Kidney (tissue), 13 donors: ENCODE measurements at regions not wholly inside any gene's neighbourhood (a gene's known extent, or its start where the extent isn't known, plus 50 kb on each side); places are given as distances from the start of the nearest gene placed in this dataset.

Source experiments
- DNase-seq, 5 donors: peaks; one replicate each; pipeline ENCODE4 v3.0.0-alpha.2; 2013 to 2020
- FAIRE-seq: peaks from 2 replicates; lab custom pipeline; 2012; peaks lifted over from hg19 to GRCh38; lab: Jason Lieb, UNC
- H3K27ac ChIP-seq, 2 donors: one replicate each; pipeline ENCODE4 v1.7.0; 2013; ENCODE audit warnings: low read depth in 2 of 2, low read length in 2 of 2, inconsistent platforms in 1 of 2
- H3K27me3 ChIP-seq: one replicate; pipeline ENCODE4 v1.7.1; 2013; ENCODE audit warnings: low read length, inconsistent platforms; ENCODE audit not compliant: control insufficient read depth, insufficient read depth
- H3K36me3 ChIP-seq, 3 donors: one replicate each; pipeline versions ENCODE4 v1.7.0 to v1.7.1; 2013; ENCODE audit warnings: low read length in 3 of 3, control low read depth in 1 of 3, inconsistent platforms in 1 of 3; ENCODE audit not compliant: insufficient read depth in 3 of 3, control insufficient read depth in 2 of 3
- H3K4me1 ChIP-seq, 3 donors: one replicate each; pipeline versions ENCODE4 v1.7.0 to v1.7.1; 2013; ENCODE audit warnings: low read length in 3 of 3, inconsistent platforms in 1 of 3, low read depth in 1 of 3; ENCODE audit not compliant: control insufficient read depth in 2 of 3, insufficient read depth in 2 of 3
- H3K4me3 ChIP-seq, 3 donors: one replicate each; pipeline versions ENCODE4 v1.7.0 to v1.8.1; 2013; ENCODE audit warnings: low read length in 3 of 3, control low read depth in 1 of 3, inconsistent platforms in 1 of 3
- H3K9ac ChIP-seq, 3 donors: one replicate each; pipeline versions ENCODE4 v1.7.0 to v1.7.1; 2013; ENCODE audit warnings: low read length in 3 of 3, control low read depth in 1 of 3, inconsistent platforms in 1 of 3
- H3K9me3 ChIP-seq, 3 donors: one replicate each; pipeline versions ENCODE4 v1.7.0 to v1.7.1; 2013; ENCODE audit warnings: low read length in 3 of 3, control low read depth in 1 of 3, inconsistent platforms in 1 of 3; ENCODE audit not compliant: control insufficient read depth in 2 of 3, insufficient read depth in 1 of 3
- CTCF ChIP-seq: IDR thresholded peaks from 3 replicates; pipeline ENCODE4 v1.5.1; 2012; ENCODE audit warnings: mild to moderate bottlenecking, moderate library complexity, borderline replicate concordance; ENCODE audit not compliant: insufficient read depth; ENCODE audit errors: extremely low read depth
- intact Hi-C: fragments of 100-400 bp; cut with DNase I; formaldehyde crosslinking; loops from one replicate; pipeline ENCODE4 v1.11.1; 2022
- donor health status: control.
- donor health status: control.
- donor health status: control.
- donor health status: control.
- donor health status: control.
- donor health status: DM: yes; HTN: yes; CAD: no.
- donor health status: Normal renal cell carcinoma (clear cell type).

GRCh38 chr22:49233507-49234100, 594.1 kb downstream of the BRD1 start:
- Histone ChIP-seq H3K9me3 (no peaks in the 10 kb centered on the region), H3K4me1 (no peaks in the 10 kb centered on the region), H3K4me3 (no peak overlapping the region), H3K27me3 (no peaks in the 10 kb centered on the region), H3K27ac (no peak overlapping the region), H3K9ac (no peak overlapping the region), H3K36me3 (no peaks in the 10 kb centered on the region)
- no peak for TF ChIP-seq CTCF
- FAIRE-seq: no peak
- no peak for DNase-seq
- intact Hi-C loops: no loop called here

- no peak overlapping the region for H3K9ac ChIP-seq
- H3K36me3 ChIP-seq: no peaks in the 10 kb centered on the region
- TF ChIP-seq CTCF: no peak
- no peaks in the 10 kb centered on the region for H3K27me3 ChIP-seq
- FAIRE-seq (no peak), DNase-seq (no peak)
- no peaks in the 10 kb centered on the region for H3K4me1 ChIP-seq
- H3K9me3 ChIP-seq: no peaks in the 10 kb centered on the region
- intact Hi-C loops: no loop called here
- no peak overlapping the region for H3K4me3 ChIP-seq
- no peak overlapping the region for H3K27ac ChIP-seq
Measured at GRCh38 chr22:49232319-49233067, 595.2 kb downstream of the BRD1 start.

GRCh38 chr22:49230194-49230577, 597.5 kb downstream of the BRD1 start:
- no peak overlapping the region for H3K9ac ChIP-seq
- H3K36me3 ChIP-seq: no peaks in the 10 kb centered on the region
- no peak overlapping the region for H3K27ac ChIP-seq
- H3K27me3 ChIP-seq: no peaks in the 10 kb centered on the region
- intact Hi-C loops: no loop called here
- no peak overlapping the region for H3K4me3 ChIP-seq
- peak in 3 of 5 donors; percentile 43 to 78 (median 52) for DNase-seq
- no peak for FAIRE-seq
- no peaks in the 10 kb centered on the region for H3K9me3 ChIP-seq
- no peaks in the 10 kb centered on the region for H3K4me1 ChIP-seq
- no peak for TF ChIP-seq CTCF
